ENCODE measurements at regions not wholly inside any gene's neighbourhood (a gene's known extent, or its start where the extent isn't known, plus 50 kb on each side); places are given as distances from the start of the nearest gene placed in this dataset.

DNA sequence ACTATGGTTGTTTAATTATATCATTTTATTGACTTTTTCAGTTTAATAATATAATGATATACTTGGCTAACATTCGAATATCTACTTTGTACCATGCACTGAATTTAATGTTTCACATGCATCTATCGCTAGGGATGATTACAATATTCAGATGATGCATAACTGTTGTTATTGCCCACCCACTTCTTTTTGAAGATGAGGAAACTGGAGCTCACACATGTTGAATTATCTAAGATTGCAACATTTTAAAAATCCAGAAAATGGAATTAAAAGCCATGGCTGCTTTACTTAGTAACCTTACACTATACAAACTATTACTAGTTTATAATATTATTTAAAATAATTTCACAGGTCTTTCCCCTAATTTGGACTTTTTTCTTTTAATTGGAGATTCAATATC lies 171.7 kb downstream of the TLR4 start:
- Mint-ChIP-seq H3K27me3 (ENCODE audit: insufficient read depth, low read depth) (peaks cover 3% of the 10 kb centered on the region), H3K9me3 (no peaks in the 10 kb centered on the region), H3K4me1 (no peaks in the 10 kb centered on the region), H3K4me3 (no peak overlapping the region), H3K36me3 (no peaks in the 10 kb centered on the region), H3K27ac (no peak overlapping the region)
- Histone ChIP-seq H3K27me3 (no peaks in the 10 kb centered on the region), H3K4me2 (no peak overlapping the region), H3K27ac (no peak overlapping the region), H3K4me1 (peaks cover 11% of the 10 kb centered on the region), H3K36me3 (no peaks in the 10 kb centered on the region), H3K4me3 (no peak overlapping the region), H3K79me2 (ENCODE audit: low read depth) (no peaks in the 10 kb centered on the region), H2AFZ (replicated peaks) (no peak overlapping the region), H4K20me1 (ENCODE audit: low read depth) (no peaks in the 10 kb centered on the region), H3K9me3 (ENCODE audit: low read depth) (no peaks in the 10 kb centered on the region), H3K9ac (no peak overlapping the region), H3F3A (ENCODE audit: low read depth) (no peaks in the 10 kb centered on the region)
- TF ChIP-seq EZH2phosphoT487 (IDR thresholded peaks at IDR 0.05) (no peak), EZH2 (IDR thresholded peaks at IDR 0.05) (no peak)
- TF ChIP-seq, protein P1, sequence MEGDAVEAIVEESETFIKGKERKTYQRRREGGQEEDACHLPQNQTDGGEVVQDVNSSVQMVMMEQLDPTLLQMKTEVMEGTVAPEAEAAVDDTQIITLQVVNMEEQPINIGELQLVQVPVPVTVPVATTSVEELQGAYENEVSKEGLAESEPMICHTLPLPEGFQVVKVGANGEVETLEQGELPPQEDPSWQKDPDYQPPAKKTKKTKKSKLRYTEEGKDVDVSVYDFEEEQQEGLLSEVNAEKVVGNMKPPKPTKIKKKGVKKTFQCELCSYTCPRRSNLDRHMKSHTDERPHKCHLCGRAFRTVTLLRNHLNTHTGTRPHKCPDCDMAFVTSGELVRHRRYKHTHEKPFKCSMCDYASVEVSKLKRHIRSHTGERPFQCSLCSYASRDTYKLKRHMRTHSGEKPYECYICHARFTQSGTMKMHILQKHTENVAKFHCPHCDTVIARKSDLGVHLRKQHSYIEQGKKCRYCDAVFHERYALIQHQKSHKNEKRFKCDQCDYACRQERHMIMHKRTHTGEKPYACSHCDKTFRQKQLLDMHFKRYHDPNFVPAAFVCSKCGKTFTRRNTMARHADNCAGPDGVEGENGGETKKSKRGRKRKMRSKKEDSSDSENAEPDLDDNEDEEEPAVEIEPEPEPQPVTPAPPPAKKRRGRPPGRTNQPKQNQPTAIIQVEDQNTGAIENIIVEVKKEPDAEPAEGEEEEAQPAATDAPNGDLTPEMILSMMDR (IDR thresholded peaks at IDR 0.05) = no peak
- DNase-seq (ENCODE audit: low spot score) = no peak

DNA sequence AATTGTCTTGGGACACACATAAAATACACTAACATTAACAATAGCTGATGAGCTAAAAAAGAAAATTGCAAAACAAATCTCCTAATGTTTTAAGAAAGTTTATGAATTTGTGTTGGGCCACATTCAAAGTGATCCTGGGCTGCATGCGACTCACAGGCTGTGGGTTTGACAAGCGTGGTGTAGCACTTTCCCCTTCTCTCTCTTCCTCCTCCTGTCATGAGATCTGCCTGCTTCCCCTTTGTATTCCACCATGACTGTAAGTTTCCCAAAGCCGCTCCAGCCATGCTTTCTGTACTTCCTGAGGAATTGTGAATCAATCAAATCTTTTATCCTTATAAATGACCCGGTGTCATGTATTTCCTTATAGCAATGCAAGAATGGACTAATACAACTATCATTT lies 178.0 kb downstream of the TLR4 start:
- H4K20me1 ChIP-seq (ENCODE audit: low read depth) = no peaks in the 10 kb centered on the region
- TF ChIP-seq EZH2 (IDR thresholded peaks at IDR 0.05) (no peak), EZH2phosphoT487 (IDR thresholded peaks at IDR 0.05) (no peak)
- TF ChIP-seq, protein P1 (IDR thresholded peaks at IDR 0.05) = no peak
- H3K4me3 Mint-ChIP-seq = no peak overlapping the region
- H3K4me1 ChIP-seq = no peaks in the 10 kb centered on the region
- no peak overlapping the region for H3K27ac Mint-ChIP-seq
- no peak overlapping the region for H3K4me2 ChIP-seq
- H3K4me1 Mint-ChIP-seq = peaks cover 2% of the 10 kb centered on the region
- no peaks in the 10 kb centered on the region for H3K27me3 Mint-ChIP-seq (ENCODE audit: insufficient read depth, low read depth)
- DNase-seq (ENCODE audit: low spot score) = no peak
- H3K36me3 ChIP-seq = no peaks in the 10 kb centered on the region
- H3K27me3 ChIP-seq = no peaks in the 10 kb centered on the region
- no peaks in the 10 kb centered on the region for H3K36me3 Mint-ChIP-seq
- H3K27ac ChIP-seq = no peak overlapping the region
- H2AFZ ChIP-seq (replicated peaks) = no peak overlapping the region
- no peak overlapping the region for H3K9ac ChIP-seq
- H3K79me2 ChIP-seq (ENCODE audit: low read depth) = no peaks in the 10 kb centered on the region
- H3K9me3 Mint-ChIP-seq = no peaks in the 10 kb centered on the region
- no peak overlapping the region for H3K4me3 ChIP-seq
- no peaks in the 10 kb centered on the region for H3K9me3 ChIP-seq (ENCODE audit: low read depth)
- H3F3A ChIP-seq (ENCODE audit: low read depth) = no peaks in the 10 kb centered on the region

DNA sequence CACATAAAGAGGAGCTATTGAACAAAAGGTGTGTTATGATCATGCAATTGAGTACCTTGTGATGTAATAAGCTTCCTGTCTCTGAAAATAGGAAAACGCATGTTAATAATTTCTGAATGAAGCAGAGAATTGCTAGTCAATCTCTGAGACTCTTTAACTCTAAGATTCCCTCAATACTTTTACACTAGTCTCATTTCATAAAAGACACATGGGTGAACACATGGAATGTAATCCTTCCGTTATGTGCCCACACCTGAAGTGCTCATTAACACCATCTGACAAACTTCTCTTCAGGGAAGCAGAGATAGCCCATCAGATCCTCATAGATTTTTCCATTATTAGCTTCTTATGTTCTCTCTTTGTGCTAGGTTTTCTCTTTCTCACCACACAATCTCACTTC lies 182.4 kb downstream of the TLR4 start:
- Mint-ChIP-seq H3K36me3 (no peaks in the 10 kb centered on the region), H3K4me1 (peaks cover 4% of the 10 kb centered on the region), H3K9me3 (no peaks in the 10 kb centered on the region), H3K27ac (no peak overlapping the region), H3K4me3 (no peak overlapping the region), H3K27me3 (ENCODE audit: insufficient read depth, low read depth) (peaks cover 2% of the 10 kb centered on the region)
- Histone ChIP-seq H3K4me2 (no peak overlapping the region), H2AFZ (replicated peaks) (no peak overlapping the region), H3K27me3 (no peaks in the 10 kb centered on the region), H4K20me1 (ENCODE audit: low read depth) (no peaks in the 10 kb centered on the region), H3K4me1 (no peaks in the 10 kb centered on the region), H3K79me2 (ENCODE audit: low read depth) (no peaks in the 10 kb centered on the region), H3K36me3 (no peaks in the 10 kb centered on the region), H3K9me3 (ENCODE audit: low read depth) (no peaks in the 10 kb centered on the region), H3K27ac (no peak overlapping the region), H3F3A (ENCODE audit: low read depth) (no peaks in the 10 kb centered on the region), H3K4me3 (no peak overlapping the region), H3K9ac (no peak overlapping the region)
- TF ChIP-seq, protein P1 (IDR thresholded peaks at IDR 0.05) = no peak
- no peak for DNase-seq (ENCODE audit: low spot score)

DNA sequence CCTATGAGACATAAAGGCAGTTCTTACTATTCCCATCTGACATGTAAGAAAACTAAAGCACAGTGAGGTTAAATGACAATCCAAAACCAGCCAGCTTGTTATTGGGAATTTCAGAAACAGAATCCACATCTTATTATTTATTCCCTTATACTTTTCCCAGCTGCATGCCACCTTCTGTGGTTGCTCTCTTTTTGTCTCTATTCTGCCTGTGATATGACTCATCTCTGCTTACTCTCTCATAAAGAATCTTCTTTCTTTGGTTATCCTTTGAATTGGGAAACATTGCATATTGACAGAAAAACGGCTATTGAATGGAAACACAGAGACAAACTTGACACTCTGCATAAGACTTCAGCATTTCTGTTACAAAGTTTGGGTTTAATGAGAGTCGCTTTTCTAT lies 183.2 kb downstream of the TLR4 start:
- Histone ChIP-seq H2AFZ (replicated peaks) (no peak overlapping the region), H4K20me1 (ENCODE audit: low read depth) (no peaks in the 10 kb centered on the region), H3F3A (ENCODE audit: low read depth) (no peaks in the 10 kb centered on the region), H3K36me3 (no peaks in the 10 kb centered on the region), H3K79me2 (ENCODE audit: low read depth) (no peaks in the 10 kb centered on the region), H3K27me3 (no peaks in the 10 kb centered on the region), H3K4me3 (no peak overlapping the region), H3K9me3 (ENCODE audit: low read depth) (no peaks in the 10 kb centered on the region), H3K4me1 (no peaks in the 10 kb centered on the region), H3K27ac (no peak overlapping the region), H3K9ac (no peak overlapping the region), H3K4me2 (no peak overlapping the region)
- TF ChIP-seq EZH2phosphoT487 (IDR thresholded peaks at IDR 0.05) = no peak
- TF ChIP-seq, protein P1 (IDR thresholded peaks at IDR 0.05) = no peak
- no peak for TF ChIP-seq EZH2 (IDR thresholded peaks at IDR 0.05)
- DNase-seq (ENCODE audit: low spot score) = no peak
- H3K9me3 Mint-ChIP-seq = no peaks in the 10 kb centered on the region
- peaks cover 4% of the 10 kb centered on the region for H3K4me1 Mint-ChIP-seq
- H3K27me3 Mint-ChIP-seq (ENCODE audit: insufficient read depth, low read depth) = peaks cover 2% of the 10 kb centered on the region
- no peaks in the 10 kb centered on the region for H3K36me3 Mint-ChIP-seq
- no peak overlapping the region for H3K27ac Mint-ChIP-seq
- no peak overlapping the region for H3K4me3 Mint-ChIP-seq
